NCI-H2227 (cell line): ENCODE measurements at regions not wholly inside any gene's neighbourhood (a gene's known extent, or its start where the extent isn't known, plus 50 kb on each side); places are given as distances from the start of the nearest gene placed in this dataset.

Source experiments
- DNase-seq: peaks from one replicate; lab custom pipeline; 2025; ENCODE audit not compliant: unreplicated experiment; lab: John Stamatoyannopoulos, UW

GRCh38 chr19:31699421-31699820 lies 350.2 kb upstream of the TSHZ3 start:
- DNase-seq, result no peak

GRCh38 chr19:31701146-31701545 lies 351.9 kb upstream of the TSHZ3 start:
- DNase-seq, result no peak

DNA sequence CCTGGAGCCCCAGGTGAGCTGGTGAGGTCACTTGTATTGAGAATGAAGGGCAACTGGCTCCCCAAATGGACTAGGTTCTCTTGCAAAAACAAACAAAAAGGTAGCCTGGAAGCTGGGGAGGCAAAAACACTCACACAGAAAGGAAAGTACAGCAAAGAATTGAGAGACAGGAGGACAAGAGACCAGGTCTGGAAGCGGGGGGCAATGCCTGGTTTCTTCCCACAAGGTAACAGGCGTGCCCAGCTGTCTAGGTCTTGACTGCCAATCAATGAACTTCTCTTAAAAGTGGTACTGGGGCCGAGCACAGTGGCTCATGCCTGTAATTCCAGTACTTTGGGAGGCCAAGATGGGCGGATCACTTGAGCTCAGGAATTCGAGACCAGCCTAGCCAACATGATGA lies 356.4 kb upstream of the TSHZ3 start:
- no peak for DNase-seq

- no peak for DNase-seq
These were observed 356.9 kb upstream of the TSHZ3 start for GRCh38 chr19:31706131-31706530.

GRCh38 chr19:31706691-31707620 lies 357.7 kb upstream of the TSHZ3 start:
- no peak for DNase-seq

- DNase-seq, result no peak
These were observed 359.3 kb upstream of the TSHZ3 start for GRCh38 chr19:31708520-31708919.

DNA sequence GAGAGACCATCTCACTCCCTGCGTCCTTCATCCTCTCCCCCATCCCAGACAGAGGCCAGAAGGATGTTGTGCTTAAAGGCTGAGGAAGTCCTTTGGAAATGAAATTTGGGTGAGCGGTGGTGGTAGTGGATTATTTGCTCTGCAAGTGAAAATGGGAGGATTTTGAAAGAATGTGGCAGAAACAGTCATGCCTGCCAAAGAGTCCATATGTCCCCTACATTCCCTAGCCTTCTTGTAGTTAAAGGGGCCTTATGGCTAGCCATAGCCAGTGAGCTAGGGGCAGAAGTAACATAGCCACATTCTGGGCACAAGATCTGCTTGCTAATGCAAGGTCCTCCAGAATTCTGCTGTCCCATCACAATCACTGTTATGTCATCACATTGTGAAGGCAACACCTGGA lies 360.2 kb upstream of the TSHZ3 start:
- no peak for DNase-seq

DNA sequence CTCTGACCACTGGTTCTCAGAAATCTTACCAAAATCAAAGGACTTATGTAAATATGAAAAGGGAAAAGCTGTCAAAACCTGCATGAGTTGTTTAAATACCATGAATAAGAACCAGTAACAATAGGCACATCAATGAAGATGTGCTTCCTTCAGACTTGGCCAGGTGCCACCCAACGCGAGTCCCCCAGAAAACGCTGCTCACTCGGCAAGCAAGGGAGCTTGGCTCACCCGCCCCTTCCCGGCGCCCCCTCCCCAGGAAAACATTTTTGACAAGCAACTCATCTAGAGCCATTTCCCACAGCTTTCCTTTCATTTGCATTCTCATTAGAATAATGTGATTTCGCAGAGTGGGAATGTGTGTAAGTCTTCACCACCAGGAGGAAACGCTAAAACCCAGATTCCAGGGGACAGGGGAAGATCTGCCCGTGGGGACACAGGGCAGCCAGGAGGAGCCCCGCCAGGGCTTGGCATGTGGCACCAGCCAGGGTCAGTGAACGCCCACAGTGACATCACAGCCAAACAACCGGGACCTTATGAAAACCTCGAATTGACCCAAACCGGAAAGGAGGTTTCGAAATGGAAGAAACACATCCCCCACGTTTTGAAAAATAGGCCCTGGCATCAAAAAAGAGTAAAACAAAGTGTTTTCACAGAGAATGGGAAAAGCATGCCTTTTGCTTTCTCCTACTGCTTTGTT lies 366.2 kb upstream of the TSHZ3 start:
- DNase-seq, result no peak

DNA sequence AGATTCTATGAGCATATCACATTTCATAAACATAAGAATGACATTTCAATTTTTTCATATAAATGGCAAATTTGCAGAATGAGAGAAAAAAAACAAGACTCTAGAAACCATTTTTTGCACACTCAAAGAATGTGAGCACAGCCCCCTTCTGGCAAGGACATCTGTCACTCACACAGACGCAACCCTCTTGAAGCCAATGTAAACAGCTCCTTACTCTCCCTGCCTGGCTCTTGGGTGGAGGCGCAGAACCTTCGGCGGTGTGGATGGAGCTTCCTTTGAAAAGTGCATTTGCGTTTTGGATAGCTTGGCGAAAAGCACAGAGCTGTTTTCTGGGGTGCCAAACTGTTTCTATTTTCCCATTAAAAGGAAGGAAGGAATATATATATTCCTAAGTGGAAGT lies 367.6 kb upstream of the TSHZ3 start:
- no peak for DNase-seq

DNA sequence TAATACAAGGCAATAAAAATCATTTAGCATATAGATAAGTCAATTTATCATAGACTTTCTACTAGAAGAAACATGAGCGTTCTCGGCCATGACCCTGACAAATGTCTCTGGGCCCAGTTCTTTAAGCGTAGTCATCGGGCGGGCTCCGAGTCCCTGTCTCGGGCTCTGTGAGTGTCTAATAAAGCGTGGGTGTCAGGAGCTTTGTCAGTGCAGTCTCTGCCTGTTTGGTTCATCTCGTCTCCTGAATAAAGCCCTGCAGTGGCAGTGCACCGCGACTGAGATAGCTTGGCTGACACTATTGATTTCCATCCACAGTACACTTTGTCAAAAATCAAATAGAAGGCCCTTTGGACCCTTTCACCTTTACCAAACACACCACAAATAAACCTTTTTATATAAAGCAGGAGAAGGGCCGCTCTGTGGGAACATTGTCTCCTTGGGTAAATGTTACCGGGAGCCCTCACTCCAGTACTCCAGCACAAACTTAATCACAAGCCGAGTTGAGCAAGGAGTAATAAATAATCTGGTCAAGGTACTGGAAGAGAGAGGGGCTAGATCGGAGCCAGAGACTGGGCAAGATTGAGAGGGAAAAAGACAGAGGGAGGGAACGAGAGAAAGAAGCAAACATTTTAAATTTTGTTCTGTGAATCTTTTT lies 368.2 kb upstream of the TSHZ3 start:
- DNase-seq, result no peak

DNA sequence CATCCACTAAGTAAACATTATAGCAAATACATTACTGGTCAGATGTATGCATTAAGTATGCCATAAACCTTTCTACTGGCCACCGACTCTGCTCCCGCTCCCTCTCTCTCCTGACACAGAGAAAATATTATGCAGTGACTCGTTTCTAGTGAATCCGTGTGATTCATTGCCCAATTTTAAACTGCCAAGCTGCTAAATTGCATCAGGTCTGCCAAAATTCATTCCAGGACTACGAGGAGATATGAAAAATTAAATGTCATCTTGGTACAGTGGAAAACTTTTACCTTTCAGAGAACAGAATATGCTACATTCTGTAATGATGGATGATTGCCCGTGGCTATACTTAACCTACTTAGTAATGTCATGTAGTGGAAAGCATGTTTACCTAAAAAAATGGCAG lies 368.8 kb upstream of the TSHZ3 start:
- no peak for DNase-seq

DNA sequence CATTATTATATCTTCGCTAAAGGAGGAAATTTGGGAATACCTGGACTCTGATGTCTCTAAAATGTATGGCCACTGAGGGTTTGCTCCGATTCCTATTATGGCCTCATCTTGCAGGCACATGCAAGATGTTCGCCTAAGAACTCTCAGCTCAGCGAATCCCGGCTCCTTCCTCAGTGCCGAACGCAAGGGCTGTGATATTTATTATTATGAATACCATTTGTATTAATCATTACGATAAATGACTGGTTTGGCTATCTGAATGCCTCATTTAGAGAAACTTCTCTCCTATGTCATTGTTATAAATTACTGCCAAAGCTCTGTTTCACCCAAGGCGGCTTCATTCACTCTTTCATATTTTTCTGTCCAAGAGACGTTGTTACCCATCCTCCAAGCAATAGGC lies 369.7 kb upstream of the TSHZ3 start:
- no peak for DNase-seq

DNA sequence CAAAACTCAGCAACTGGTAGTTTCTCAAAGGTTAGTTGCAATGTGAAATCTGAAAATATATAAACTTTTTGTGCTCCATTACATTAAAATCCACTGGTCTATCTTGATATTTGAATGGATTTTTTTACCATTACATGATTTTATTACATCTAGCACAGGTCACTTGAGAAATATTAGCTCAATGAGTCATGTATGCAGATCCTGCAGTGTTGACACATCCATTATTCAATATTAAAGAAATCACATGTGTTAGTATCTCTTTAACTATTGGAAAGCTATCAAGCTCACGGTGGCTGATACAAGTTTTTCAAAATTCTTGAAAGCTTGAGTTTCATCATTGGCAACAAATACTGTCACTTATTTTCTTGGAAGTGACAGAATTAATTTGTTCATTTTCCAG lies 373.9 kb upstream of the TSHZ3 start:
- DNase-seq, result no peak

GRCh38 chr19:31725051-31725450 lies 375.8 kb upstream of the TSHZ3 start:
- DNase-seq, result no peak

- DNase-seq, result no peak
These were observed 378.3 kb upstream of the TSHZ3 start for GRCh38 chr19:31727536-31727935.

GRCh38 chr19:31730270-31730669 lies 381.0 kb upstream of the TSHZ3 start:
- DNase-seq, result no peak

- no peak for DNase-seq
These were observed 384.4 kb upstream of the TSHZ3 start for GRCh38 chr19:31733591-31733990.

- DNase-seq, result no peak
These were observed 393.0 kb upstream of the TSHZ3 start for GRCh38 chr19:31742249-31742648.

GRCh38 chr19:31745731-31746130 lies 396.5 kb upstream of the TSHZ3 start:
- DNase-seq, result no peak

GRCh38 chr19:31749231-31749630 lies 400.0 kb upstream of the TSHZ3 start:
- DNase-seq, result no peak

DNA sequence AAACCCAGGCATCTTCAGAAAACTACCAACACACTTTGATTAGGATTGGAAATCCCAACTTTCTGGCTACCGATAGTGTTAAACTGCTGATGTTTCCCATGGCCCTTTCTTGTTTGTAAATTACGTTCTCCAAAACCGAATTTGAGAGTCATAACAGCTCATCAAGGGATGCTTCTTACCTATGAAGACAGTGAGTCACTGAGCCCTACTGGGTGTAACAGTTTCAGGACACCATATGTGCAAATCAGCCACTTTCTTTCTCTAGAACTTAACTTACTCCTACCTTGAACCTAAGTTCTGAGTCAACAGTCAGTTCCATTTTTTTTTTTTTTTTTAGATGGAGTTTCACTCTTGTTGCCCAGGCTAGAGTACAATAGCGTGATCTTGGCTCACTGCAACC lies 410.1 kb upstream of the TSHZ3 start:
- DNase-seq, result no peak
